GM12891 (cell line): ENCODE measurements at regions not wholly inside any gene's neighbourhood (a gene's known extent, or its start where the extent isn't known, plus 50 kb on each side); places are given as distances from the start of the nearest gene placed in this dataset.

ENCODE experiments used
- PAX5 ChIP-seq: IDR thresholded peaks from 2 replicates; pipeline ENCODE4 v1.6.1; 2011; ENCODE audit warnings: low read length, moderate library complexity, mild to moderate bottlenecking; ENCODE audit not compliant: insufficient read depth, severe bottlenecking
- POLR2A ChIP-seq: IDR thresholded peaks from 2 replicates; pipeline ENCODE4 v1.6.1; 2011; ENCODE audit warnings: low read depth, low read length, control low read depth
- POLR2AphosphoS5 ChIP-seq: IDR thresholded peaks from 2 replicates; pipeline ENCODE4 v1.6.1; 2011; ENCODE audit warnings: low read depth, low read length, control low read depth
- SPI1 ChIP-seq: IDR thresholded peaks from 2 replicates; pipeline ENCODE4 v1.6.1; 2011; ENCODE audit warnings: low read depth, low read length, control low read depth

- TF ChIP-seq POLR2A = no peak
- no peak for TF ChIP-seq POLR2AphosphoS5
- no peak for TF ChIP-seq PAX5
- TF ChIP-seq SPI1 = no peak
These were observed 201.4 kb downstream of the KIF26A start for GRCh38 chr14:104339829-104340228.
